NB4 (cell line): ENCODE measurements at regions not wholly inside any gene's neighbourhood (a gene's known extent, or its start where the extent isn't known, plus 50 kb on each side); places are given as distances from the start of the nearest gene placed in this dataset.

Experiments
- DNase-seq: peaks from one replicate; pipeline ENCODE4 v3.0.0; 2010; ENCODE audit warnings: low read depth
- H3K4me3 ChIP-seq: one replicate; pipeline ENCODE4 v1.5.1; 2011; ENCODE audit warnings: mild to moderate bottlenecking, low read depth, low read length, moderate library complexity
- MYC ChIP-seq: IDR thresholded peaks from 2 replicates; pipeline ENCODE4 v1.6.1; 2011; ENCODE audit warnings: low read depth, low read length
- POLR2A ChIP-seq: IDR thresholded peaks from 2 replicates; pipeline ENCODE4 v1.6.1; 2011; ENCODE audit warnings: mild to moderate bottlenecking; ENCODE audit not compliant: insufficient read length; ENCODE audit errors: extremely low read depth
- TF ChIP-seq, protein P1 (sequence below): IDR thresholded peaks from one replicate; pipeline ENCODE4 v1.5.1; 2012; ENCODE audit warnings: low read depth, low read length
- TF ChIP-seq, protein P2 (sequence below): IDR thresholded peaks from 2 replicates; pipeline ENCODE4 v1.6.1; 2011; ENCODE audit warnings: low read depth, low read length

- H3K4me3 ChIP-seq: no peak overlapping the region
- DNase-seq: no peak
Measured at GRCh38 chr2:196589419-196589818, 50.1 kb upstream of the CCDC150 start.

More at GRCh38 chr2:196589419-196589818, 50.1 kb upstream of the CCDC150 start:
- TF ChIP-seq, protein P1, sequence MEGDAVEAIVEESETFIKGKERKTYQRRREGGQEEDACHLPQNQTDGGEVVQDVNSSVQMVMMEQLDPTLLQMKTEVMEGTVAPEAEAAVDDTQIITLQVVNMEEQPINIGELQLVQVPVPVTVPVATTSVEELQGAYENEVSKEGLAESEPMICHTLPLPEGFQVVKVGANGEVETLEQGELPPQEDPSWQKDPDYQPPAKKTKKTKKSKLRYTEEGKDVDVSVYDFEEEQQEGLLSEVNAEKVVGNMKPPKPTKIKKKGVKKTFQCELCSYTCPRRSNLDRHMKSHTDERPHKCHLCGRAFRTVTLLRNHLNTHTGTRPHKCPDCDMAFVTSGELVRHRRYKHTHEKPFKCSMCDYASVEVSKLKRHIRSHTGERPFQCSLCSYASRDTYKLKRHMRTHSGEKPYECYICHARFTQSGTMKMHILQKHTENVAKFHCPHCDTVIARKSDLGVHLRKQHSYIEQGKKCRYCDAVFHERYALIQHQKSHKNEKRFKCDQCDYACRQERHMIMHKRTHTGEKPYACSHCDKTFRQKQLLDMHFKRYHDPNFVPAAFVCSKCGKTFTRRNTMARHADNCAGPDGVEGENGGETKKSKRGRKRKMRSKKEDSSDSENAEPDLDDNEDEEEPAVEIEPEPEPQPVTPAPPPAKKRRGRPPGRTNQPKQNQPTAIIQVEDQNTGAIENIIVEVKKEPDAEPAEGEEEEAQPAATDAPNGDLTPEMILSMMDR: no peak
- no peak for TF ChIP-seq MYC
- no peak for TF ChIP-seq POLR2A
- TF ChIP-seq, protein P2, sequence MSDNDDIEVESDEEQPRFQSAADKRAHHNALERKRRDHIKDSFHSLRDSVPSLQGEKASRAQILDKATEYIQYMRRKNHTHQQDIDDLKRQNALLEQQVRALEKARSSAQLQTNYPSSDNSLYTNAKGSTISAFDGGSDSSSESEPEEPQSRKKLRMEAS: no peak
